ENCODE measurements at regions not wholly inside any gene's neighbourhood (a gene's known extent, or its start where the extent isn't known, plus 50 kb on each side); places are given as distances from the start of the nearest gene placed in this dataset.

DNA sequence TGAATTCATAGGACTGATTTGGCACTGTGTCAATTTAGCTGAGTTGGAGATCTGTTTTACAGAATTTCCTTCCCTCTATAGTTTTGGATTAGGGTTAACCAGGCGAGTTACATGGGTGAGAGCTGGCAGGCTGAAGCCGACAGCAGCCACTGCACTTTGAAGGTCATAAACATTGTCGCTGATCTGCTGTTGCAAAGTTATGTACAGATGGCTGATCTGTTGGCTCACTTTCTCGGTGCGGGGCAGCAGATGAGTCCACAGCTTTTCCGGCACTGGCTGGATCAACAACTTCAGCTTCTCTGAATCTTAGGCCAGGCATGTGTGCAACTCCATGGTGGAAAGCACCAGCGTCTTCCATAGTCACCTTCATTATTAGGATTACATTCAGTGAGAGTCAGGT lies 173.7 kb downstream of the GPAT3 start:
- DNase-seq (ENCODE audit: low spot score) = no peak
- Mint-ChIP-seq H3K27ac (ENCODE audit: unreplicated experiment) (no peak overlapping the region), H3K4me1 (ENCODE audit: low read depth) (no peaks in the 10 kb centered on the region), H3K9me3 (ENCODE audit: low read depth) (no peaks in the 10 kb centered on the region), H3K27me3 (ENCODE audit: low read depth) (peaks cover 17% of the 10 kb centered on the region), H3K36me3 (ENCODE audit: low read depth) (no peaks in the 10 kb centered on the region), H3K4me3 (ENCODE audit: unreplicated experiment) (no peak overlapping the region)
- TF ChIP-seq, protein P1, sequence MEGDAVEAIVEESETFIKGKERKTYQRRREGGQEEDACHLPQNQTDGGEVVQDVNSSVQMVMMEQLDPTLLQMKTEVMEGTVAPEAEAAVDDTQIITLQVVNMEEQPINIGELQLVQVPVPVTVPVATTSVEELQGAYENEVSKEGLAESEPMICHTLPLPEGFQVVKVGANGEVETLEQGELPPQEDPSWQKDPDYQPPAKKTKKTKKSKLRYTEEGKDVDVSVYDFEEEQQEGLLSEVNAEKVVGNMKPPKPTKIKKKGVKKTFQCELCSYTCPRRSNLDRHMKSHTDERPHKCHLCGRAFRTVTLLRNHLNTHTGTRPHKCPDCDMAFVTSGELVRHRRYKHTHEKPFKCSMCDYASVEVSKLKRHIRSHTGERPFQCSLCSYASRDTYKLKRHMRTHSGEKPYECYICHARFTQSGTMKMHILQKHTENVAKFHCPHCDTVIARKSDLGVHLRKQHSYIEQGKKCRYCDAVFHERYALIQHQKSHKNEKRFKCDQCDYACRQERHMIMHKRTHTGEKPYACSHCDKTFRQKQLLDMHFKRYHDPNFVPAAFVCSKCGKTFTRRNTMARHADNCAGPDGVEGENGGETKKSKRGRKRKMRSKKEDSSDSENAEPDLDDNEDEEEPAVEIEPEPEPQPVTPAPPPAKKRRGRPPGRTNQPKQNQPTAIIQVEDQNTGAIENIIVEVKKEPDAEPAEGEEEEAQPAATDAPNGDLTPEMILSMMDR (IDR thresholded peaks at IDR 0.05) = no peak

GRCh38 chr4:83708500-83709175 lies 172.7 kb downstream of the GPAT3 start:
- Mint-ChIP-seq H3K36me3 (ENCODE audit: low read depth) (no peaks in the 10 kb centered on the region), H3K4me1 (ENCODE audit: low read depth) (no peaks in the 10 kb centered on the region), H3K4me3 (ENCODE audit: unreplicated experiment) (no peak overlapping the region), H3K27ac (ENCODE audit: unreplicated experiment) (no peak overlapping the region), H3K27me3 (ENCODE audit: low read depth) (peaks cover 12% of the 10 kb centered on the region), H3K9me3 (ENCODE audit: low read depth) (no peaks in the 10 kb centered on the region)
- no peak for DNase-seq (ENCODE audit: low spot score)
- TF ChIP-seq, protein P1 (IDR thresholded peaks at IDR 0.05) = no peak

- Mint-ChIP-seq H3K4me1 (ENCODE audit: low read depth) (no peaks in the 10 kb centered on the region), H3K36me3 (ENCODE audit: low read depth) (no peaks in the 10 kb centered on the region), H3K27ac (ENCODE audit: unreplicated experiment) (no peak overlapping the region), H3K27me3 (ENCODE audit: low read depth) (peaks cover 7% of the 10 kb centered on the region), H3K4me3 (ENCODE audit: unreplicated experiment) (no peak overlapping the region), H3K9me3 (ENCODE audit: low read depth) (peaks cover 8% of the 10 kb centered on the region)
- DNase-seq (ENCODE audit: low spot score) = no peak
- TF ChIP-seq, protein P1 (IDR thresholded peaks at IDR 0.05) = no peak
Observed at GRCh38 chr4:83704786-83705185, 168.9 kb downstream of the GPAT3 start.

- Mint-ChIP-seq H3K4me1 (ENCODE audit: low read depth) (no peaks in the 10 kb centered on the region), H3K27ac (ENCODE audit: unreplicated experiment) (no peak overlapping the region), H3K9me3 (ENCODE audit: low read depth) (peaks cover 8% of the 10 kb centered on the region), H3K36me3 (ENCODE audit: low read depth) (no peaks in the 10 kb centered on the region), H3K27me3 (ENCODE audit: low read depth) (peaks cover 5% of the 10 kb centered on the region), H3K4me3 (ENCODE audit: unreplicated experiment) (no peak overlapping the region)
- no peak for DNase-seq (ENCODE audit: low spot score)
- TF ChIP-seq, protein P1 (IDR thresholded peaks at IDR 0.05) = no peak
Observed at GRCh38 chr4:83703752-83704151, 167.8 kb downstream of the GPAT3 start.

DNA sequence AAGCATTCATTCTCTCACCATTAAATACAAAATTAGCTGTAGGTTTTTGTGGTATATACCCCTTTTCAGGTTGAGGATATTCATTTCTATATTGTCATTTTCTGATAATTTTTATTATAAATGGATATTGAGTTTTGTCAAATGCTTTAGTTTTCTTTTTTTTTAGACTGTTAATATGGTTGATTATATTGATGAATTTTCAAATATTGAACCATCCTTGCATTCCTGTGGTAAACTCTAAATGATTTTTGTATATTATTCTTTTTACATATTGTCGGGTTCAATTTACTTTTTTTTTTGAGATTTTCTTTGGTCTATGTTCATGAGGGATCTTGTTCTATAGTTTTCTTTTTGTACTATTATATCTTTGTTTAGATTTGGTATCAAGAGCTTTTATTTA lies 165.1 kb downstream of the GPAT3 start:
- no peaks in the 10 kb centered on the region for H3K4me1 Mint-ChIP-seq (ENCODE audit: low read depth)
- TF ChIP-seq, protein P1 (IDR thresholded peaks at IDR 0.05) = no peak
- peaks cover 4% of the 10 kb centered on the region for H3K27me3 Mint-ChIP-seq (ENCODE audit: low read depth)
- no peaks in the 10 kb centered on the region for H3K36me3 Mint-ChIP-seq (ENCODE audit: low read depth)
- H3K27ac Mint-ChIP-seq (ENCODE audit: unreplicated experiment) = no peak overlapping the region
- H3K9me3 Mint-ChIP-seq (ENCODE audit: low read depth) = peaks cover 8% of the 10 kb centered on the region
- no peak for DNase-seq (ENCODE audit: low spot score)
- no peak overlapping the region for H3K4me3 Mint-ChIP-seq (ENCODE audit: unreplicated experiment)

Measured in chondrocyte (in vitro differentiated cells).